HepG2 (cell line): ENCODE measurements at regions not wholly inside any gene's neighbourhood (a gene's known extent, or its start where the extent isn't known, plus 50 kb on each side); places are given as distances from the start of the nearest gene placed in this dataset.

Source experiments
- ATAC-seq: fragments of 200-7000 bp; cut with Tn5 transposase; 3 replicates; pipeline ENCODE4 v1.9.1; 2020; ENCODE audit warnings: mild to moderate bottlenecking, moderate library complexity
- BruUV-seq: library from RNA; stranded (reverse); fragments of 400-500 nt; replicated peaks from 2 replicates; lab custom pipeline; 2021; lab: Mats Ljungman, UMichigan
- CTCF ChIA-PET: fragments of 300-600 bp; formaldehyde crosslinking; extraction: SDS; loops from one replicate; lab custom pipeline; 2021; ENCODE audit warnings: low total read pairs, inconsistent platforms, low intra/inter-chr PET ratio; lab: Yijun Ruan, JAX
- POLR2A ChIA-PET: fragments of 350-600 bp; sonication (Branson Sonifier 250); formaldehyde crosslinking; loops from one replicate; lab custom pipeline; 2020; ENCODE audit warnings: antibody characterized with exemption, inconsistent platforms; lab: Yijun Ruan, JAX
- DNase-seq: peaks from one replicate; pipeline ENCODE4 v3.0.0-alpha.2; 2015; ENCODE audit warnings: low spot score
- FAIRE-seq: peaks from 3 replicates; lab custom pipeline; 2011; peaks lifted over from hg19 to GRCh38; lab: Jason Lieb, UNC
- H2AFZ ChIP-seq: one replicate; pipeline ENCODE4 v1.6.1; 2011; ENCODE audit warnings: low read length, inconsistent platforms
- H3K27ac ChIP-seq: fragments of 300-600 bp; 3 replicates; pipeline ENCODE4 v1.8.0; 2011; ENCODE audit warnings: mixed run types, mild to moderate bottlenecking, mixed read lengths, low read length, inconsistent platforms; ENCODE audit not compliant: insufficient read depth; ENCODE audit errors: extremely low read length
- H3K27me3 ChIP-seq, 2 experiments: fragments of 200-600 bp in 1 of 2; 2 replicates in 1 of 2; 3 replicates in 1 of 2; pipeline versions ENCODE4 v1.6.0 to v1.8.0; 2011; ENCODE audit warnings: low read length in 2 of 2, mild to moderate bottlenecking in 2 of 2, moderate library complexity in 2 of 2, inconsistent platforms in 1 of 2; ENCODE audit not compliant: insufficient read depth in 2 of 2, control insufficient read depth in 1 of 2
- H3K36me3 ChIP-seq, 2 experiments: fragments of 200-600 bp in 1 of 2; replicated peaks in 1 of 2; 2 replicates in 1 of 2; 3 replicates in 1 of 2; pipeline versions ENCODE4 v1.5.1 to v1.8.0; 2011; ENCODE audit warnings: low read length in 2 of 2, inconsistent platforms in 1 of 2; ENCODE audit not compliant: insufficient read depth in 2 of 2, control insufficient read depth in 1 of 2
- H3K4me1 ChIP-seq: 2 replicates; pipeline ENCODE4 v1.5.1; 2012; ENCODE audit warnings: low read length, inconsistent platforms; ENCODE audit not compliant: insufficient read depth
- H3K4me2 ChIP-seq: 2 replicates; pipeline ENCODE4 v1.6.0; 2011; ENCODE audit warnings: low read depth, low read length, inconsistent platforms
- H3K4me3 ChIP-seq, 3 experiments: fragments of 200-600 bp in 1 of 3; sonication (generic), shearing (Covaris generic) in 1 of 3; replicated peaks in 1 of 3; 2 replicates each; pipeline ENCODE4 v1.5.1; 2011 to 2016; ENCODE audit warnings: low read length in 3 of 3, inconsistent platforms in 2 of 3, low read depth in 2 of 3, mild to moderate bottlenecking in 2 of 3, control low read depth in 1 of 3, mixed read lengths in 1 of 3; ENCODE audit not compliant: insufficient read depth in 1 of 3
- H3K79me2 ChIP-seq: one replicate; pipeline ENCODE4 v1.6.1; 2011; ENCODE audit warnings: low read length, inconsistent platforms; ENCODE audit not compliant: insufficient read depth
- H3K9ac ChIP-seq: 2 replicates; pipeline ENCODE4 v1.6.0; 2011; ENCODE audit warnings: mild to moderate bottlenecking, low read depth, low read length, inconsistent platforms; ENCODE audit not compliant: insufficient read depth
- H3K9me3 ChIP-seq: 2 replicates; pipeline ENCODE4 v1.5.1; 2012; ENCODE audit warnings: mild to moderate bottlenecking, low read length
- H4K20me1 ChIP-seq: 2 replicates; pipeline ENCODE4 v1.6.0; 2011; ENCODE audit warnings: inconsistent platforms, mild to moderate bottlenecking, low read length, moderate library complexity; ENCODE audit not compliant: insufficient read depth
- DNMT1 ChIP-seq: sonication (generic); formaldehyde crosslinking; IDR thresholded peaks from 2 replicates; pipeline ENCODE4 v1.5.1; 2020; ENCODE audit warnings: mild to moderate bottlenecking, missing genetic modification reagents
- FOXJ3 ChIP-seq: sonication (generic); formaldehyde crosslinking; IDR thresholded peaks from 2 replicates; pipeline ENCODE4 v1.4.0; 2020; ENCODE audit warnings: missing genetic modification reagents, mild to moderate bottlenecking, borderline replicate concordance
- POGZ ChIP-seq: sonication (generic); formaldehyde crosslinking; IDR thresholded peaks from 2 replicates; pipeline ENCODE4 v1.4.0; 2020; ENCODE audit warnings: mild to moderate bottlenecking, missing genetic modification reagents
- ZMYM2 ChIP-seq: sonication (generic); formaldehyde crosslinking; IDR thresholded peaks from 2 replicates; pipeline ENCODE4 v1.8.0; 2022; ENCODE audit warnings: mild to moderate bottlenecking, missing genetic modification reagents
- WGBS: methylation state at CpG from one replicate; pipeline ENCODE4 v1.1.6; 2017; ENCODE audit warnings: low lambda C conversion rate; 5-methylcytosine and 5-hydroxymethylcytosine counted together
- in situ Hi-C: cut with HindIII; loops from 2 replicates; pipeline ENCODE4 v1.10.0; 2017; ENCODE audit warnings: low pct_unique_long_range_greater_than_20kb; ENCODE audit not compliant: extremely low pct_ligation_motif_present
- intact Hi-C: fragments of 100-400 bp; cut with micrococcal nuclease; formaldehyde crosslinking; loops from one replicate; pipeline ENCODE4 v1.10.0; 2022; ENCODE audit not compliant: unreplicated experiment
- TF ChIP-seq, protein P1 (sequence below): sonication (generic); formaldehyde crosslinking; conservative IDR thresholded peaks from 2 replicates; pipeline ENCODE4 v1.8.1; 2023; ENCODE audit warnings: missing genetic modification reagents
- TF ChIP-seq, protein P2 (sequence below): sonication (generic); formaldehyde crosslinking; IDR thresholded peaks from 2 replicates; pipeline ENCODE4 v1.8.0; 2022; ENCODE audit warnings: mild to moderate bottlenecking, missing genetic modification reagents, borderline replicate concordance
- TF ChIP-seq, protein P3 (sequence below): IDR thresholded peaks from 2 replicates; pipeline ENCODE4 v1.6.1; 2016; ENCODE audit warnings: missing compliant biosample characterization, missing genetic modification reagents, borderline replicate concordance

DNA sequence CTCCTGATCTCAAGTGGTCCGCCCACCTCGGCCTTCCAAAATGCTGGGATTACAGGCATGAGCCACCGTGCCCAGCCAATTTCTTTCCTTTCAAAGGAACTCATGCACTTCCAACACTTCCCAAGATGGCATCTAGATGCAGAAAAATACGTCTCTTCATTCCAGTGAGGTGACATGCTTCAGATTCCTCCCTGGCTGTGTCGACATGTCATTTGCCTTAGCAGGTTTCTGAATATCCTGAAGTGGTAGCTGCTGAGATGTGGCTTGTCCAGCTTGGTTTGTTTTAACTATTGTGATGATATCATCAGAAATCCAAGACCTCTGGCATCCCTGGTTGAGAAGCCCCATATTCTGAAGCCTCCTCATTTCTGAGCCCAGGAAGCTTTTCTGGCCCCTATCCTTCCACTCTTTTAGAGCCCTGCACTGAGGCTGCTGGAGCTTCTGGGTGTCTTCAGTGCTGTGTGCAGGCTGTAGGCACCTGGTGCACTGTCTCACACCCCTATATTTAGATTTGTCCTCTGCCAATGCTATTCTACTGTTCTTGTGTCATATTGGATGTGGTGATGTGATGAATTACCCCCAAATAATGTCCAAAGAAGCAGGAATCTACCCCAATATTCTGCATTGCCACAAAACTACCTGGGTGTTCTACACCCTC is 73.3 kb upstream of the E2F3 start:
- intact Hi-C loops (no loop called here), in situ Hi-C loops (no loop called here)
- DNase-seq (no peak), ATAC-seq (no peak), FAIRE-seq (no peak)
- Histone ChIP-seq H3K4me2 (no peak overlapping the region), H4K20me1 (no peaks in the 10 kb centered on the region), H3K4me3 (no peak overlapping the region), H3K9ac (no peak overlapping the region), H3K4me1 (no peaks in the 10 kb centered on the region), H3K9me3 (no peaks in the 10 kb centered on the region), H3K27ac (no peak overlapping the region), H3K79me2 (no peaks in the 10 kb centered on the region), H3K36me3 (no peaks in the 10 kb centered on the region), H3K27me3 (0 out of 5 replicates have a peak, but pooled peaks cover 0 to 3% of the 10 kb centered on the region in 2 experiments), H2AFZ (no peak overlapping the region)
- 16% methylated on average over 5 of the region's 5 CpGs for WGBS
- ChIA-PET CTCF (no interaction called here), POLR2A (no interaction called here)
- no TSS peak for BruUV-seq
- TF ChIP-seq DNMT1 (CRISPR knock-in tag), result no peak
- TF ChIP-seq, protein P1, sequence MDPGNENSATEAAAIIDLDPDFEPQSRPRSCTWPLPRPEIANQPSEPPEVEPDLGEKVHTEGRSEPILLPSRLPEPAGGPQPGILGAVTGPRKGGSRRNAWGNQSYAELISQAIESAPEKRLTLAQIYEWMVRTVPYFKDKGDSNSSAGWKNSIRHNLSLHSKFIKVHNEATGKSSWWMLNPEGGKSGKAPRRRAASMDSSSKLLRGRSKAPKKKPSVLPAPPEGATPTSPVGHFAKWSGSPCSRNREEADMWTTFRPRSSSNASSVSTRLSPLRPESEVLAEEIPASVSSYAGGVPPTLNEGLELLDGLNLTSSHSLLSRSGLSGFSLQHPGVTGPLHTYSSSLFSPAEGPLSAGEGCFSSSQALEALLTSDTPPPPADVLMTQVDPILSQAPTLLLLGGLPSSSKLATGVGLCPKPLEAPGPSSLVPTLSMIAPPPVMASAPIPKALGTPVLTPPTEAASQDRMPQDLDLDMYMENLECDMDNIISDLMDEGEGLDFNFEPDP (CRISPR knock-in tag), result no peak
- TF ChIP-seq, protein P2, sequence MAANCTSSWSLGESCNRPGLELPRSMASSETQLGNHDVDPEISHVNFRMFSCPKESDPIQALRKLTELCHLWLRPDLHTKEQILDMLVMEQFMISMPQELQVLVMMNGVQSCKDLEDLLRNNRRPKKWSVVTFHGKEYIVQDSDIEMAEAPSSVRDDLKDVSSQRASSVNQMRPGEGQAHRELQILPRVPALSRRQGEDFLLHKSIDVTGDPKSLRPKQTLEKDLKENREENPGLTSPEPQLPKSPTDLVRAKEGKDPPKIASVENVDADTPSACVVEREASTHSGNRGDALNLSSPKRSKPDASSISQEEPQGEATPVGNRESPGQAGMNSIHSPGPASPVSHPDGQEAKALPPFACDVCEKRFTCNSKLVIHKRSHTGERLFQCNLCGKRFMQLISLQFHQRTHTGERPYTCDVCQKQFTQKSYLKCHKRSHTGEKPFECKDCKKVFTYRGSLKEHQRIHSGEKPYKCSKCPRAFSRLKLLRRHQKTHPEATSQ, result no peak
- TF ChIP-seq, protein P3, sequence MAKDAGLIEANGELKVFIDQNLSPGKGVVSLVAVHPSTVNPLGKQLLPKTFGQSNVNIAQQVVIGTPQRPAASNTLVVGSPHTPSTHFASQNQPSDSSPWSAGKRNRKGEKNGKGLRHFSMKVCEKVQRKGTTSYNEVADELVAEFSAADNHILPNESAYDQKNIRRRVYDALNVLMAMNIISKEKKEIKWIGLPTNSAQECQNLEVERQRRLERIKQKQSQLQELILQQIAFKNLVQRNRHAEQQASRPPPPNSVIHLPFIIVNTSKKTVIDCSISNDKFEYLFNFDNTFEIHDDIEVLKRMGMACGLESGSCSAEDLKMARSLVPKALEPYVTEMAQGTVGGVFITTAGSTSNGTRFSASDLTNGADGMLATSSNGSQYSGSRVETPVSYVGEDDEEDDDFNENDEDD, result no peak
- no peak for TF ChIP-seq FOXJ3 (CRISPR knock-in tag)
- TF ChIP-seq ZMYM2 (CRISPR knock-in tag), result no peak
- no peak for TF ChIP-seq POGZ (CRISPR knock-in tag)
